ENCODE measurements at regions not wholly inside any gene's neighbourhood (a gene's known extent, or its start where the extent isn't known, plus 50 kb on each side); places are given as distances from the start of the nearest gene placed in this dataset.

DNA sequence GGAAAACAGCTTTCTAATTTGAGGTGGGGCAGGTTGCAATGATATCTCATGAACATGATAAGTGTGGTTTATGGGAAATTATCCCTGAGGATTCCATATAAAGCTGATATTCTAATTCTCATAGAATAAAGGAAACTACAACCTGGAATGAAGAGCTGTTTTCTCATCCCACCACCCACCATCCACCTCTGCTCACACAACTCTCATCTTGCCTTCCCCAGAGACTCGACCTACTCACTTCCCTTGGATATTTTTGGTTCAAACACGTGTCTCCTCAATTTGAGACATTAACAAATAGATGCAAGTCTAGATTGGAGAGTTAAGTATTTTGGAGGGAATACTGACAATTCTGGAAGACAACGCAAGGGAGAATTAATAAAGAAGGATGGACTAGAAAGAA lies 490.9 kb downstream of the TMEM182 start:
- TF ChIP-seq, protein P1, sequence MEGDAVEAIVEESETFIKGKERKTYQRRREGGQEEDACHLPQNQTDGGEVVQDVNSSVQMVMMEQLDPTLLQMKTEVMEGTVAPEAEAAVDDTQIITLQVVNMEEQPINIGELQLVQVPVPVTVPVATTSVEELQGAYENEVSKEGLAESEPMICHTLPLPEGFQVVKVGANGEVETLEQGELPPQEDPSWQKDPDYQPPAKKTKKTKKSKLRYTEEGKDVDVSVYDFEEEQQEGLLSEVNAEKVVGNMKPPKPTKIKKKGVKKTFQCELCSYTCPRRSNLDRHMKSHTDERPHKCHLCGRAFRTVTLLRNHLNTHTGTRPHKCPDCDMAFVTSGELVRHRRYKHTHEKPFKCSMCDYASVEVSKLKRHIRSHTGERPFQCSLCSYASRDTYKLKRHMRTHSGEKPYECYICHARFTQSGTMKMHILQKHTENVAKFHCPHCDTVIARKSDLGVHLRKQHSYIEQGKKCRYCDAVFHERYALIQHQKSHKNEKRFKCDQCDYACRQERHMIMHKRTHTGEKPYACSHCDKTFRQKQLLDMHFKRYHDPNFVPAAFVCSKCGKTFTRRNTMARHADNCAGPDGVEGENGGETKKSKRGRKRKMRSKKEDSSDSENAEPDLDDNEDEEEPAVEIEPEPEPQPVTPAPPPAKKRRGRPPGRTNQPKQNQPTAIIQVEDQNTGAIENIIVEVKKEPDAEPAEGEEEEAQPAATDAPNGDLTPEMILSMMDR (IDR thresholded peaks at IDR 0.05) = no peak
- no peak for TF ChIP-seq POLR2A (IDR thresholded peaks at IDR 0.05)
